ENCODE measurements at regions not wholly inside any gene's neighbourhood (a gene's known extent, or its start where the extent isn't known, plus 50 kb on each side); places are given as distances from the start of the nearest gene placed in this dataset.

DNA sequence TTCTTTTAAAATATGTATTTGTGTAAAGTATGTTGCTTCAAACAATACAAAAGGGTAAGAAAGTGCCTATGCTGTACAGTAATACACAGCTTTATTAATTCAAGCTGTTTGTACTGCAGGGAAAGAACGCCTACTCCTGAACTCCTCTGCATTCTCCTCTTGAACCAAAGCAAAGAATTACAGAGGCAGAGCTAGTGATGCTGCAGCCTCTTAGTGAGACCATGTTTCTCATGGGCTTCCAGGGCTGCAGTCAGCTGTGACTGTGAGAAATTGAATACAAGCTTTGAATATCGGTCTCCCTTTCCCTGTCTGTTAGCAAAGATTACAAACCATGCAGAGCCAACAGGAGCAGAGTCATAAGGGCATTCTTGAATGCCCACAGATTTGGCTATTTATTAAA lies 248.5 kb downstream of the SLITRK1 start:
- no peak overlapping the region for H3K14ac ChIP-seq (replicated peaks; ENCODE audit: low read depth, low read length)
- no peak overlapping the region for H4K91ac ChIP-seq (ENCODE audit: insufficient read depth, low read depth, low read length)
- H3K79me1 ChIP-seq (ENCODE audit: low read depth in 1 of 2, low read length in 2 of 2): no peaks in the 10 kb centered on the region
- H3K18ac ChIP-seq (ENCODE audit: low read depth, low read length): no peak overlapping the region
- in situ Hi-C loops (cut with MboI; ENCODE audit: low sequenced_read_pairs) (no loop called here), dilution Hi-C loops (cut with HindIII; ENCODE audit: low sequenced_read_pairs, unreplicated experiment) (no loop called here), intact Hi-C loops (cut with micrococcal nuclease) (no loop called here)
- no peak overlapping the region for H4K8ac ChIP-seq (ENCODE audit: low read depth in 2 of 2, low read length in 2 of 2)
- no peak overlapping the region for H3K4me3 ChIP-seq (ENCODE audit: insufficient read depth, low read depth, low read length)
- H3K27me3 ChIP-seq (ENCODE audit: control insufficient read depth, insufficient read depth, low read length): no peaks in the 10 kb centered on the region
- H2BK5ac ChIP-seq (ENCODE audit: low read depth, low read length, poor library complexity, severe bottlenecking): no peak overlapping the region
- H3K9me3 ChIP-seq (ENCODE audit: control insufficient read depth, insufficient read depth, low read length): 0 out of 2 replicates have a peak, but pooled peaks cover 2% of the 10 kb centered on the region
- no CpG with 5 or more reads among the region's 2 CpGs for WGBS, 2 experiments (ENCODE audit: extremely low coverage in 2 of 2, insufficient read length in 1 of 2)
- ChIA-PET POLR2A (ENCODE audit: unreplicated experiment) (no interaction called here), CTCF (no interaction called here)
- TF ChIP-seq, protein P1, sequence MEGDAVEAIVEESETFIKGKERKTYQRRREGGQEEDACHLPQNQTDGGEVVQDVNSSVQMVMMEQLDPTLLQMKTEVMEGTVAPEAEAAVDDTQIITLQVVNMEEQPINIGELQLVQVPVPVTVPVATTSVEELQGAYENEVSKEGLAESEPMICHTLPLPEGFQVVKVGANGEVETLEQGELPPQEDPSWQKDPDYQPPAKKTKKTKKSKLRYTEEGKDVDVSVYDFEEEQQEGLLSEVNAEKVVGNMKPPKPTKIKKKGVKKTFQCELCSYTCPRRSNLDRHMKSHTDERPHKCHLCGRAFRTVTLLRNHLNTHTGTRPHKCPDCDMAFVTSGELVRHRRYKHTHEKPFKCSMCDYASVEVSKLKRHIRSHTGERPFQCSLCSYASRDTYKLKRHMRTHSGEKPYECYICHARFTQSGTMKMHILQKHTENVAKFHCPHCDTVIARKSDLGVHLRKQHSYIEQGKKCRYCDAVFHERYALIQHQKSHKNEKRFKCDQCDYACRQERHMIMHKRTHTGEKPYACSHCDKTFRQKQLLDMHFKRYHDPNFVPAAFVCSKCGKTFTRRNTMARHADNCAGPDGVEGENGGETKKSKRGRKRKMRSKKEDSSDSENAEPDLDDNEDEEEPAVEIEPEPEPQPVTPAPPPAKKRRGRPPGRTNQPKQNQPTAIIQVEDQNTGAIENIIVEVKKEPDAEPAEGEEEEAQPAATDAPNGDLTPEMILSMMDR (conservative IDR thresholded peaks at IDR 0.05; ENCODE audit: low read depth, low read length): no peak
- TF ChIP-seq BHLHE40 (IDR thresholded peaks at IDR 0.05; ENCODE audit: low read depth, low read length): no peak
- TF ChIP-seq, protein P2, sequence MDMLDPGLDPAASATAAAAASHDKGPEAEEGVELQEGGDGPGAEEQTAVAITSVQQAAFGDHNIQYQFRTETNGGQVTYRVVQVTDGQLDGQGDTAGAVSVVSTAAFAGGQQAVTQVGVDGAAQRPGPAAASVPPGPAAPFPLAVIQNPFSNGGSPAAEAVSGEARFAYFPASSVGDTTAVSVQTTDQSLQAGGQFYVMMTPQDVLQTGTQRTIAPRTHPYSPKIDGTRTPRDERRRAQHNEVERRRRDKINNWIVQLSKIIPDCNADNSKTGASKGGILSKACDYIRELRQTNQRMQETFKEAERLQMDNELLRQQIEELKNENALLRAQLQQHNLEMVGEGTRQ (IDR thresholded peaks at IDR 0.05; ENCODE audit: low read depth, low read length): no peak
- H3K9ac ChIP-seq (ENCODE audit: low read depth, low read length): no peak overlapping the region
- H3K4me2 ChIP-seq (ENCODE audit: low read depth, low read length): no peak overlapping the region
- H4K20me1 ChIP-seq (ENCODE audit: insufficient read depth, low read length): no peaks in the 10 kb centered on the region
- no peak overlapping the region for H2AK9ac ChIP-seq (replicated peaks; ENCODE audit: low read depth, low read length, poor library complexity)
- DNase-seq (no peak), ATAC-seq (ENCODE audit: low read depth) (no peak)
- no peak overlapping the region for H3K4ac ChIP-seq (ENCODE audit: low read depth, low read length)
- no peak overlapping the region for H3K23ac ChIP-seq (ENCODE audit: low read depth, low read length)
- H4K5ac ChIP-seq (ENCODE audit: low read depth, low read length): no peak overlapping the region
- H3K36me3 ChIP-seq (ENCODE audit: control insufficient read depth, insufficient read depth, low read length): no peaks in the 10 kb centered on the region
- no peak overlapping the region for H2BK20ac ChIP-seq (ENCODE audit: low read depth, low read length)
- H3K4me1 ChIP-seq (ENCODE audit: control insufficient read depth, insufficient read depth, low read length): no peaks in the 10 kb centered on the region
- no peak overlapping the region for H3K27ac ChIP-seq (ENCODE audit: insufficient read depth, low read length)
- no peak overlapping the region for H3K56ac ChIP-seq (ENCODE audit: extremely low read depth, insufficient read depth, low read length)
- no peaks in the 10 kb centered on the region for H3K9me1 ChIP-seq (ENCODE audit: insufficient read depth, low read length)
- H2AFZ ChIP-seq (replicated peaks; ENCODE audit: low read length, poor library complexity): no peak overlapping the region
- no TSS peak for BruUV-seq (replicated peaks)
- no peak overlapping the region for H2AK5ac ChIP-seq (ENCODE audit: low read depth, low read length)
- no peak overlapping the region for H2BK120ac ChIP-seq (ENCODE audit: low read depth, low read length)
- no peak overlapping the region for H2BK15ac ChIP-seq (ENCODE audit: low read depth, low read length)

Measured in IMR-90 (cell line).